SU-DHL-6 (cell line): ENCODE measurements at regions not wholly inside any gene's neighbourhood (a gene's known extent, or its start where the extent isn't known, plus 50 kb on each side); places are given as distances from the start of the nearest gene placed in this dataset.

Experiments used
- CTCF ChIP-seq: fragments of 200-600 bp; sonication (generic); IDR thresholded peaks from one replicate; pipeline ENCODE4 v1.5.1; 2017; ENCODE audit warnings: antibody characterized with exemption, mild to moderate bottlenecking, low read length, moderate library complexity; ENCODE audit not compliant: insufficient read depth, poor library complexity, severe bottlenecking
- EZH2phosphoT487 ChIP-seq: fragments of 200-600 bp; sonication (generic), shearing (Covaris generic); conservative IDR thresholded peaks from 2 replicates; pipeline ENCODE4 v1.6.1; 2018; ENCODE audit warnings: mild to moderate bottlenecking, antibody characterized with exemption, low read length, moderate library complexity, mixed read lengths

GRCh38 chr16:87189426-87189825 lies 127.8 kb downstream of the C16orf95 start:
- TF ChIP-seq CTCF, result no peak
- no peak for TF ChIP-seq EZH2phosphoT487
